ENCODE measurements at regions not wholly inside any gene's neighbourhood (a gene's known extent, or its start where the extent isn't known, plus 50 kb on each side); places are given as distances from the start of the nearest gene placed in this dataset.
"Not testable (repeated sequence)": the region's sequence is repeated elsewhere in the genome, so short reads cannot be mapped to it uniquely, and the experiment has no call there.

GRCh38 chr5:21341203-21341947 is 1353.4 kb upstream of the CDH18 start:
- DNase-seq (ENCODE audit: low spot score), result not testable (repeated sequence)

DNA sequence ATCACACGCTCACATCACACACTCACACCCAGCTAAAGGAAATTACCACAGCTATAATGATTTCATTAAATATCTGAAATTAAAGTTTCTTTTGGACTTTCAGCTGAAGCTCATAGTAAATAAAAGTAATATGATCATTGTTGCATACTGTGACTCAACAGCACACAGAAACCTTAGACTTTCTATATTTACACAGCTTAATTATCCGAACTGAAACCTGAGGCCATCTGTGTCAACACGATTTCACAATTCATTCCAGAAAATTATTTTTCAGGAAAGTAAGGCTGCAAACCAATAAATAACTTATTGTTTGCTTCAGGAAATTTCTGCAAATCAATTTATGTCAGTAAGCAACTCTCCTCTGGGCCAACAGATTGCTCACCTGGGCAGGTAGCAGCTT is 1352.2 kb upstream of the CDH18 start:
- DNase-seq (ENCODE audit: low spot score), result not testable (repeated sequence)

GRCh38 chr5:21336478-21336877 is 1348.5 kb upstream of the CDH18 start:
- DNase-seq (ENCODE audit: low spot score), result not testable (repeated sequence)

DNA sequence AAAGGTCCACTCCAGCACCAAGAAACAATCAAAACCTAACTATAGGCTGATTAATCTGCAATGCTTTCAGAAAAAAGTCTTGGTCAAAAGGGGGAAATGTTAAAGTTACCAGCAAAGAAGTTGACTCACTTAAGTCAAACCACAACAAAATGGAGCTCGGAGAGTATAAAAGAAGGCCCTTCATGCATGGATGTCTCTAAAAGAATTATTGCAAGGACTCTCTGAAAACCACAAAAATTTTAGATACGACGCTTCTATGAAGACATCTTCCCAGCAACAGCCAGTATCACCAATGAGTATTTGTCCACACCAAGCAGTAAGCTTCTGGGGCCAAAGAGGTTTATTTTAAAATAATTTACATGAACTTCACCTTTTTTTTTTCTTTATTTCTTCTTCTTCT is 1327.4 kb upstream of the CDH18 start:
- not testable (repeated sequence) for DNase-seq (ENCODE audit: low spot score)

DNA sequence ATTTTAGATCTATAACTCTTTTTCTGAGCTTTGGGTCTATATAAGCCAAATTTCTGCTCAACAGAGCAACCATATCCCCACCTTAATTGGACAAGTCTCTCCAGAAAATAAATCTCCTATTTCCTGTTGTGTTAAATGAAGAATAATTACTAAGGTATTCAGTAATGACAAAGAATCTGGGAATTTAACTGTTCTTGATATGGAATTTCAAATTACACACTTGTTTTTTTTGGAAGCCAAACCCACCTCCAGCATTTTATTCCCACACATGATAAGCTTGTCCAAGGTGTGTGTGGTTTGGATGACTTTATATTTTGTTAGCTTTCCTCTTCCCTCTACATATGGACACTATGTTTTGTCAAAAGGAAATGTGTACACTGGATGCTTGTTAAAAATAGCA is 1313.2 kb upstream of the CDH18 start:
- DNase-seq (ENCODE audit: low spot score), result not testable (repeated sequence)

GRCh38 chr5:21274361-21274760 is 1286.4 kb upstream of the CDH18 start:
- not testable (repeated sequence) for DNase-seq (ENCODE audit: low spot score)

DNA sequence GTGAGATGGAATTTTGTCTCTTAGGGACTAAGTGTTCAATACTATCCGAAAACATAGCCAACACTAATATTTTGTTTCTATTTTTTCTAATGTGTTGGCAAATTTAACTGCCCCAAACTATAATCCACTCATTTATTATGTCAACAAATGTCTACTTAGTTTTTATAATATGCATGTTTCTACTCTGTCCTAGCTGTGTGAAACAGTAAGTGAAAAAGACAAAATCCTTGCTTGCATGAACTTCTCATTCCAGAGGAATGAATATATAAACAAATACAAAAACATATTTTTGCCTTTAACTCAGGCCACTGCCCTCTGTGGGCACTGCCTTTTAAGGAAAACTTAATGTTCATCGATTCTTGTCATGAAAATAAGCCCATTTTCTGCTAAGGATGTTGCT is 1275.4 kb upstream of the CDH18 start:
- DNase-seq (ENCODE audit: low spot score), result no peak

- DNase-seq (ENCODE audit: low spot score), result no peak
These were observed 1266.2 kb upstream of the CDH18 start for GRCh38 chr5:21254161-21254560.

DNA sequence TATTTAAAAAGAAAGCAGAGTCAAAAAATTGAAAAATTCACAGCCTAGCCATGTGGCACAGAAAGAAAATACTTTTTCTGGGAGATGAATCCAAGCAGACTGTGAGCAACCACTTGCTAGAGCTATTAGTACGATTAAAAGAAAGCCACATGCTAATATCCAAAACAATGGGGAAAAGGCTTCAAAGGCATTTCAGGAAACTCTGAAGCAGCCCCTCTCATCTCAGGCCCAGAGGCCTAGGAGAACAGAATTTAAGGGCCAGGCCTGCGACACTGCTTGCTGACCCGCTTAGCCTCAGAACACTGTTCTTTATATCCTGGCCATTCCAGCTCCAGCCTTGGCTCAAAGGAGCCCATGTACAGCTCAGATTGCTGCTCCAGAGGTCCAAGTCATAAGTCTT is 1257.0 kb upstream of the CDH18 start:
- no peak for DNase-seq (ENCODE audit: low spot score)

DNA sequence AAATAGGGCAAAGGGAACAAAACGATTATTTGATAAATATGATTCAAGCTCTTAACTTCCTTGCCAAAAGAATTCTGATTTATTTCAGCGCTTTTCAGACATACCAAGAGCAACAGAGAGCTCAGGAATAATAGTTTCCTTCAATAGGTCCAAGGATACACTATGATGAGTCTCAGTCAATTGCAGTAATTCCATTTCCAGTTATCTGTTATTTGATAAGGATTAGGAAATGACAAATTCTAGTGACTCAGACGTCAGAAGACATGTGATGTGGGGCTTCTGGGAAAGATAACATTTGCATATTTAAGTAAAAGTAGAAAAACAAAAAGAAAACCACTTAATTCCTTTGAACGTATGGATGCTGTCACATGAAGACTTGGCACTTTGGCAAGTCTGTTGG is 1250.8 kb upstream of the CDH18 start:
- no peak for DNase-seq (ENCODE audit: low spot score)

GRCh38 chr5:21237461-21237860 is 1249.5 kb upstream of the CDH18 start:
- DNase-seq (ENCODE audit: low spot score), result no peak

DNA sequence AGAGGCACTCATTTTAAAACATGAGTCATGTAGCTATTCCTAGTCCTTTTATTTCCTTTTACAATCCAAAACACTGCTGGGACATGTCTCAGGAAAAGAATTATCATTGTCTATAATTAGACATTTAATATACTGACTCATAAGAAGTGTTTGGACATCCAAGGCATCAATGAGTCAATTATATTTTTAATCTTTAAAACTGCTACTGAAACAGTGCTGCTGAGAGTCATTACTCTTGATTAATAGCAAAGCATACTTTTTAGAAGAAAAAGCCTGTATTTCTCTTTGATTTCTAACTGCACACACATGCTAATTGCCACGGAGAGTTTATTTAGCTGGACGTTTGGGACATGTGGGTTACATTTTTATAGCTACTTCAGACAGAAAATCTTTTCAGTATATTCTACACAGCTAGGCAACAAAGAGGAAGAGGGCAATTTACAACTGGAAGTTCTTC is 1249.0 kb upstream of the CDH18 start:
- DNase-seq (ENCODE audit: low spot score), result no peak

DNA sequence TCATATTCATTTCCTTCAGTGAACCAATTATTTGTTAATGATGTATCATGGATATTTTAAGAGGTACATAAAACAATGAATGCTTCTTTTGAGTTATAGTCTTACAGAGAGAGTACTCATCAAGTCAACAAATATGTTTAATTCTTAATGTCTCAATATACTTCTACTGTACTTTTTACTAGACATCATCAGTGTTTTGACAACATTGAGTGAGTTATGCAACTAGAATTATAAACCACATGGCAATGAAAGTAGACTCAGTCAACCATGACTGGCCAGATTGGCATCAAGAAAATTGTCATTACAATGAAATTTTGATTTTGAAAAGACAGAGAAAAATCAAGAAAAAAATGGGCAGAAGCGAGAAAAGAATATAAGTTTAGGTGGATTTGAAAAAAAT is 1248.1 kb upstream of the CDH18 start:
- no peak for DNase-seq (ENCODE audit: low spot score)

- no peak for DNase-seq (ENCODE audit: low spot score)
These were observed 1237.4 kb upstream of the CDH18 start for GRCh38 chr5:21225223-21226064.

DNA sequence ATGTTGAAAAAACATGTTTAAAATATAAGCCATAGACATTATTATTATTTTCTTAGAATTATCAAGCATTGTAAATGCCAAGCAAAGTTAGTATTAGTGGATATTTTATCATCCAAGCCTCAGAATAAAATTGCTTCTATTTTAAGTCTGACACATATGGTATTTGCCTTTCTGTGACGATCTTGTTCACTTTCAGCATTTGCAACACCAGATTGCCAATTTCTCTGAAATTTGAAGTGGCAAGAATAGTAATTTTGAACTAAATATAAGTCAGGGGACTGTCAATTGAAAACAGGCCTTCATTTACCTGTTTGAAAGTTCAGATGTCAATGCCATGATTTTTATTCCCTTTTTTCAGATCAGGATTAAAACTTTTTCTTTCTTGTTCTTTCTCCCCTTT is 1233.6 kb upstream of the CDH18 start:
- DNase-seq (ENCODE audit: low spot score), result no peak

DNA sequence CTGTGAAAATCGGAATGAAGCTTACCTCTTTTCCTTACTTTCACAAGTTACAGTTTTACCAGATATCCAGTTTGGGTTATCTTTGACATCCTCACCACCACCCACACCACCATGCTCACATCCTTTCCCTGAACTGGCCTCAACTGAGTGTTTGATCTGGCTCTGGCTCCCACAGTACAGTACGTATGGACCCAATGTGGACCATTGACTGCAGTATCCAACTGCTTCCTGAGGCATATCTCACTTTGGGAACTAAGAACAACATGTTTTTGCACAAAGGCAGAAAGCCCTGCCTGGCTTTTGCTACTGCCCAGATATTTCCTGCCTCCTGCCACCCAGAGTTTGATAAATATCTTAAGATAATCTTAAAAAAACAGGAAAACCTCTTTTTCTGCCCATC is 1232.0 kb upstream of the CDH18 start:
- DNase-seq (ENCODE audit: low spot score), result no peak

DNA sequence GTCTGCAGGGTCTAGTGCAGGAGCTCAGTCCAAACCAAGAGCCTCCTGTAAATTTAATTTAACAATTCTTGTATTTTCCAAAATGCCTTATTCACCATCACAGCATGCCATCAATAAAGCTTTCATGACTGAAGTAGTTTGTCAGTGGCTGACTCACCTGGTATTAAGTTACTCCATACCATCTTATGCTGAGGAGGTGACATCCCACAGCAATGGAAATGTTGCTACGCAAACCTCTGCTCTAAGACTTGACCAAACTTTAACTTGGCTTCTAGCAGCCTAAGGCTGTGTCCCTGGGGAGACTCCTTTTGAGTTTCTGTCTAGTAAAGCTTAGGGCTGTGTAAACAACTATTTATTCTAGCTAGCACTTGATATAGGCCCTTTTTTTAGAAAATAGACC is 1231.3 kb upstream of the CDH18 start:
- DNase-seq (ENCODE audit: low spot score), result no peak

GRCh38 chr5:21212026-21212425 is 1224.0 kb upstream of the CDH18 start:
- DNase-seq (ENCODE audit: low spot score), result peak; percentile 43

- DNase-seq (ENCODE audit: low spot score), result no peak
These were observed 1221.4 kb upstream of the CDH18 start for GRCh38 chr5:21209409-21209808.

- no peak for DNase-seq (ENCODE audit: low spot score)
These were observed 1211.1 kb upstream of the CDH18 start for GRCh38 chr5:21199087-21199486.

DNA sequence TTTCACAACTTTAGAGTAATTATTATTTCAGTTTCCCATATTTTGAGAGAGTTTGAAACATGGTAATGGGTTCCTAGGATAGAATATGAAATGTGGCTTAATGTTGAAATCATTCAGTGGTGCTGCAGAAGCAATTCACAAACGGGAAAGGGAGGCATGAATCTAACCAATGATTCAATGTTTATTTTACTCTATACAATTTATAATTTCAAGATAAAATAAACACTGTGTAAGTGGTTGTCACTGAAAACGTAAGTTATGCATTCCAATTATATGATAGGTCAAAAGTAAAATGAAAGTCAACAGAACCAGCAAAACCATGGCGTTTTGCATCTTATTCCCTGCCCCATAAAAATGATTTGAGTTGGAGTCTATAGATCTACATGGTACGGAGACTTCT is 1207.1 kb upstream of the CDH18 start:
- no peak for DNase-seq (ENCODE audit: low spot score)

DNA sequence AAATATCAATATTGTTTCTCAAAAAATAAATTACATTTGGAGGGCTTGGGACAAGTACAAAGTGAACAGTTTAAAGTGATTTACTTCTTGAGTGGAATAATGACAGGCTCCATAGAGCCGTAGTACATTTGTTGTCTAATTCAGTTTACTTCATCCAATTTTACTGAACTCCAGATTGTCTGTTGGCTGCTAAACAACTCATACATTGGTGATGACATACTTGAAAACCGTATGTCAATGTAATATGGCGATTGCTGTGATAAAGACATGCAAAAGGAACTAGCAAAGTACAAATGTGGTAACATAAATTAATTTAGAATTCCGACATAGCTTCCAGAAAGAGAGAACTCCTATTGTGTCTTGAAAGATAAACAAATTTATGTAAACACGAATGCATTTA is 1197.5 kb upstream of the CDH18 start:
- DNase-seq (ENCODE audit: low spot score), result no peak

GRCh38 chr5:21184581-21184980 is 1196.6 kb upstream of the CDH18 start:
- DNase-seq (ENCODE audit: low spot score), result no peak
